ENCODE measurements at regions not wholly inside any gene's neighbourhood (a gene's known extent, or its start where the extent isn't known, plus 50 kb on each side); places are given as distances from the start of the nearest gene placed in this dataset.
A peak's percentile ranks its signal among the peaks of the same experiment; 100 is the strongest.

DNA sequence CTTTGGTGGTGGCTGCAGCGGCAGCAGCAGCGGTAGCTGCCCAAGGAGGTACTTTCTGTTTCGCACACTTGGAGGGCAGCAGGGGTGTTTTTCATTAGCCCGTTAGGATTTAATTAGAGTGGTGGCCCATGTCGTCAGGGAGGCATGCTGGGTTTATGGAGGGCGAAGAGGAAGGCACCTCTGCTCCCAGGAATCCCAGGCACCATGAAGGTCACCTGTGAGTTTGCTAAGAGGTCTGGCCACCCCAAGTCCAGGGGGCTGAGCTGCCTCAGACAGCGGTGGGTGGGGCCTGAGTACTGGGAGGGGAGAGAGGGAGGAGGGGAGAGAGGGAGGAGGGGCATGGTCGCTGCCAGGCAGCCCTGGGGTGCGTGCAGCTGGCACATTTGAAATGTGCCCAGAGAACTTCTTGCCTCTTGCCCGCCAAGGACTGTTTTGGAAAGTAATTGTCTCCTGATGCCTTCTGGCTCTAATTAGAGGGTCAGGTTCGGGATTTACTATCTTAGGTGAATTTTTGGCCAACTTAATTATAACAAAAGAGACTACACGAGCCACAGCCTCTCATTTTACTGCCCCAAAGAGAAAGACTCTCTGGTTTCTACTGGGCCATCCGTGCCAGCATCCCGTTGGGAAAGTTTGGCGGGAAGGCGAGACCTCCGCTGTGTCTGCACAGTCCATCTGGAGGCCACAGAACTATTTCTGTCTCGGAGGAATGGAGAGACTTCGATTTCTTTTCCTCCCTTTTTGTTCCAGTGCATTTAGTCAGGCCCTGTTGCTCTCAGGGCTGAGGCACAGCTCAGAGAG lies 62.0 kb downstream of the GLI2 start:
- no peak overlapping the region for H3K27ac ChIP-seq
- H3K9me3 ChIP-seq, result no peaks in the 10 kb centered on the region
- H3K4me3 ChIP-seq, result no peak overlapping the region
- TF ChIP-seq RCOR1 (IDR thresholded peaks at IDR 0.05; ENCODE audit: low read depth, low read length), result no peak
- H3K4me2 ChIP-seq, result no peak overlapping the region
- WGBS (ENCODE audit: missing lambda C conversion rate), result 91% methylated on average over 18 of the region's 19 CpGs
- POLR2A ChIA-PET, result no interaction called here
- FAIRE-seq (no peak), DNase-seq (ENCODE audit: low read depth in 1 of 2, low spot score in 1 of 2) (no peak), ATAC-seq (no peak)
- H3K4me1 ChIP-seq, result peaks cover 26% of the 10 kb centered on the region
- CTCF ChIA-PET, result interaction anchor here (0.6 kb wide), 1 partner anchor 255 kb away, joined by 3 read pairs; no protein-coding TSS in a partner anchor

DNA sequence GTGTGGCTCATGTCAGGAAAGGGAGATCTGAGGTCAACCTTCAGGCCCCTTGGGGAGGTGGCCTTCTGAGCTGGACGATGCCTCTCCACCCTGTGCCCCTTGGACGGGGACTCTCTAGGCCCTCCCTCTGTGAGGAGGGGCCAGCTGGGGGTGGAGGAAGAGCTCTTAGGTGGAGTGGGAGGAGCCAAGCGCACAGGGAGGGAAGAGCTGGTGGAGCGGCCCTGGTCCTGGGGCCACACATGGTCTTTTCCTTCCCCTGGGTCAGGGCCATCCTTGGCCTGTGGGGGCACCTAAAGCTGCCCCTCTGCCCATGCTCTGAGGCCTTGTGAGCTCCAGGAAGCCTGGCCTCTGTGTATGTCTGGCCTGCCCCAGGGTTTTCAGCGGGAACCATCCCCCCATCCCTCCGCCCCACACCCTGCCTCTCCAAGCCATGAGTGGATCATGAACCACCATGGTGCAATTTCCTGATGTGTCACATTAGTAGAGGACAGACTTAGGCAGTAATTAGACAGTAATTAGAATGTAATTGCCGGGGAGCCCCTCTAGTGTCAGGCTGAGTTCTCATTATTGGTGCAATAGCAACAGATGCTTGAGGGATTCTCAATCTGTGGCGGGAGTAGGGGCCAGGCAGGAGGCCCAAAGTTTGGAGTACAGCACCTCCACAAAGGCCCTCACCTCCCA lies 63.0 kb downstream of the GLI2 start:
- CTCF ChIA-PET, result interaction anchor here (0.8 kb wide), 1 partner anchor 31 kb away, joined by 3 read pairs; no protein-coding TSS in a partner anchor
- no peak for FAIRE-seq
- Histone ChIP-seq H3K4me1 (peaks cover 26% of the 10 kb centered on the region), H3K4me2 (no peak overlapping the region), H3K9me3 (no peaks in the 10 kb centered on the region), H3K4me3 (no peak overlapping the region), H3K27ac (peak overlapping the region in 1 of 2 experiments; percentile 24; a peak in 1 of 6 replicates)
- TF ChIP-seq RFX5 (IDR thresholded peaks at IDR 0.05), result no peak
- TF ChIP-seq E2F6 (IDR thresholded peaks at IDR 0.05; ENCODE audit: borderline replicate concordance, low read depth), result no peak
- no peak for TF ChIP-seq CTCF (IDR thresholded peaks at IDR 0.05)
- no peak for TF ChIP-seq HEYL (CRISPR knock-in tag; IDR thresholded peaks at IDR 0.05)
- no peak for TF ChIP-seq PHF8 (IDR thresholded peaks at IDR 0.05; ENCODE audit: borderline replicate concordance, low read depth)
- TF ChIP-seq MAZ (IDR thresholded peaks at IDR 0.05; ENCODE audit: borderline replicate concordance, low read depth, low read length), result no peak
- TF ChIP-seq EHMT2 (IDR thresholded peaks at IDR 0.05; ENCODE audit: low read depth), result no peak
- no peak for TF ChIP-seq KDM5A (IDR thresholded peaks at IDR 0.05)
- no peak for TF ChIP-seq HOXA7 (CRISPR knock-in tag; IDR thresholded peaks at IDR 0.05)
- TF ChIP-seq FOXS1 (CRISPR knock-in tag; IDR thresholded peaks at IDR 0.05), result no peak
- no peak for TF ChIP-seq NR3C1 (IDR thresholded peaks at IDR 0.05)
- no peak for TF ChIP-seq MYC (IDR thresholded peaks at IDR 0.05; ENCODE audit: borderline replicate concordance, low read length)
- no peak for TF ChIP-seq EHF (CRISPR knock-in tag; IDR thresholded peaks at IDR 0.05)
- no peak for TF ChIP-seq POLR2A (IDR thresholded peaks at IDR 0.05; ENCODE audit: low read length)
- TF ChIP-seq RARB (CRISPR knock-in tag; IDR thresholded peaks at IDR 0.05), result no peak
- no peak for TF ChIP-seq PBX3 (IDR thresholded peaks at IDR 0.05)
- no peak for TF ChIP-seq CBX2 (IDR thresholded peaks at IDR 0.05; ENCODE audit: borderline replicate concordance, low read depth)
- TF ChIP-seq NPAS2 (CRISPR knock-in tag; IDR thresholded peaks at IDR 0.05; ENCODE audit: borderline replicate concordance), result no peak
- TF ChIP-seq SMC3 (IDR thresholded peaks at IDR 0.05), result no peak
- TF ChIP-seq, protein P1, sequence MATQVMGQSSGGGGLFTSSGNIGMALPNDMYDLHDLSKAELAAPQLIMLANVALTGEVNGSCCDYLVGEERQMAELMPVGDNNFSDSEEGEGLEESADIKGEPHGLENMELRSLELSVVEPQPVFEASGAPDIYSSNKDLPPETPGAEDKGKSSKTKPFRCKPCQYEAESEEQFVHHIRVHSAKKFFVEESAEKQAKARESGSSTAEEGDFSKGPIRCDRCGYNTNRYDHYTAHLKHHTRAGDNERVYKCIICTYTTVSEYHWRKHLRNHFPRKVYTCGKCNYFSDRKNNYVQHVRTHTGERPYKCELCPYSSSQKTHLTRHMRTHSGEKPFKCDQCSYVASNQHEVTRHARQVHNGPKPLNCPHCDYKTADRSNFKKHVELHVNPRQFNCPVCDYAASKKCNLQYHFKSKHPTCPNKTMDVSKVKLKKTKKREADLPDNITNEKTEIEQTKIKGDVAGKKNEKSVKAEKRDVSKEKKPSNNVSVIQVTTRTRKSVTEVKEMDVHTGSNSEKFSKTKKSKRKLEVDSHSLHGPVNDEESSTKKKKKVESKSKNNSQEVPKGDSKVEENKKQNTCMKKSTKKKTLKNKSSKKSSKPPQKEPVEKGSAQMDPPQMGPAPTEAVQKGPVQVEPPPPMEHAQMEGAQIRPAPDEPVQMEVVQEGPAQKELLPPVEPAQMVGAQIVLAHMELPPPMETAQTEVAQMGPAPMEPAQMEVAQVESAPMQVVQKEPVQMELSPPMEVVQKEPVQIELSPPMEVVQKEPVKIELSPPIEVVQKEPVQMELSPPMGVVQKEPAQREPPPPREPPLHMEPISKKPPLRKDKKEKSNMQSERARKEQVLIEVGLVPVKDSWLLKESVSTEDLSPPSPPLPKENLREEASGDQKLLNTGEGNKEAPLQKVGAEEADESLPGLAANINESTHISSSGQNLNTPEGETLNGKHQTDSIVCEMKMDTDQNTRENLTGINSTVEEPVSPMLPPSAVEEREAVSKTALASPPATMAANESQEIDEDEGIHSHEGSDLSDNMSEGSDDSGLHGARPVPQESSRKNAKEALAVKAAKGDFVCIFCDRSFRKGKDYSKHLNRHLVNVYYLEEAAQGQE (IDR thresholded peaks at IDR 0.05), result no peak
- POLR2A ChIA-PET, result no interaction called here
- 85% methylated on average over 8 of the region's 8 CpGs for WGBS (ENCODE audit: missing lambda C conversion rate)
- no peak for DNase-seq (ENCODE audit: low read depth in 1 of 2, low spot score in 1 of 2)
- ATAC-seq, result peak in 1 of 2 experiments; percentile 55; a peak in 3 of 6 replicates
